Caco-2 (cell line): ENCODE measurements at regions not wholly inside any gene's neighbourhood (a gene's known extent, or its start where the extent isn't known, plus 50 kb on each side); places are given as distances from the start of the nearest gene placed in this dataset.

Experiments used
- BruUV-seq: library from RNA; stranded (reverse); fragments of 400-500 nt; replicated peaks from 2 replicates; lab custom pipeline; 2021; lab: Mats Ljungman, UMichigan
- CTCF ChIA-PET: fragments of 300-600 bp; sonication (Branson Sonifier 250); formaldehyde crosslinking; loops from one replicate; lab custom pipeline; 2022; ENCODE audit warnings: antibody characterized with exemption; lab: Charles Lee
- POLR2A ChIA-PET: fragments of 300-600 bp; sonication (Branson Sonifier 250); formaldehyde crosslinking; loops from one replicate; lab custom pipeline; 2022; ENCODE audit warnings: antibody characterized with exemption; lab: Charles Lee
- DNase-seq, 2 experiments: peaks; one replicate each; pipeline versions ENCODE4 v3.0.0 to v3.0.0-alpha.2; 2020 to 2022
- H3K27me3 ChIP-seq: replicated peaks from 2 replicates; pipeline ENCODE4 v1.6.0; 2011; ENCODE audit warnings: low read length; ENCODE audit not compliant: control insufficient read depth, insufficient read depth
- H3K36me3 ChIP-seq: 2 replicates; pipeline ENCODE4 v1.5.1; 2011; ENCODE audit warnings: low read length; ENCODE audit not compliant: control insufficient read depth, insufficient read depth
- H3K4me1 ChIP-seq: fragments of 250-450 bp; sonication (Bioruptor Pico); 2 replicates; pipeline ENCODE4 v1.5.1; 2020; ENCODE audit warnings: mild to moderate bottlenecking
- H3K4me3 ChIP-seq: 2 replicates; pipeline ENCODE4 v1.5.1; 2011; ENCODE audit warnings: low read depth, mild to moderate bottlenecking, control low read depth, low read length
- H3K9me3 ChIP-seq: fragments of 250-450 bp; sonication (Bioruptor Pico); 2 replicates; pipeline ENCODE4 v1.5.1; 2020; ENCODE audit warnings: mild to moderate bottlenecking, moderate library complexity
- H3K27ac Mint-ChIP-seq: one replicate; pipeline ENCODE4 v1.8.0; 2022; ENCODE audit warnings: mixed read lengths; ENCODE audit not compliant: unreplicated experiment
- H3K27me3 Mint-ChIP-seq: one replicate; pipeline ENCODE4 v1.8.0; 2022; ENCODE audit warnings: mixed read lengths; ENCODE audit not compliant: insufficient read depth, unreplicated experiment
- H3K36me3 Mint-ChIP-seq: one replicate; pipeline ENCODE4 v1.8.0; 2022; ENCODE audit warnings: mild to moderate bottlenecking, mixed read lengths; ENCODE audit not compliant: insufficient read depth, unreplicated experiment
- H3K4me1 Mint-ChIP-seq: one replicate; pipeline ENCODE4 v1.8.0; 2022; ENCODE audit warnings: low read depth, mixed read lengths; ENCODE audit not compliant: unreplicated experiment
- H3K4me3 Mint-ChIP-seq: one replicate; pipeline ENCODE4 v1.8.0; 2022; ENCODE audit warnings: mild to moderate bottlenecking, moderate library complexity, mixed read lengths; ENCODE audit not compliant: unreplicated experiment
- H3K9me3 Mint-ChIP-seq: one replicate; pipeline ENCODE4 v1.8.0; 2022; ENCODE audit warnings: mixed read lengths; ENCODE audit not compliant: unreplicated experiment
- intact Hi-C: fragments of 100-400 bp; cut with micrococcal nuclease; formaldehyde crosslinking; loops from one replicate; pipeline ENCODE4 v1.10.0; 2022; ENCODE audit not compliant: unreplicated experiment
- TF ChIP-seq, protein P1 (sequence below), 2 experiments: fragments of 200-600 bp in 1 of 2; IDR thresholded peaks; 1 replicate in 1 of 2; 2 replicates in 1 of 2; pipeline versions ENCODE4 v1.5.1 to v1.8.0; 2011 to 2022; ENCODE audit warnings: antibody characterized with exemption in 1 of 2, control low read depth in 1 of 2, inconsistent platforms in 1 of 2, low read depth in 1 of 2, low read length in 1 of 2, mild to moderate bottlenecking in 1 of 2, moderate library complexity in 1 of 2; ENCODE audit not compliant: insufficient read depth in 1 of 2, severe bottlenecking in 1 of 2, unreplicated experiment in 1 of 2

DNA sequence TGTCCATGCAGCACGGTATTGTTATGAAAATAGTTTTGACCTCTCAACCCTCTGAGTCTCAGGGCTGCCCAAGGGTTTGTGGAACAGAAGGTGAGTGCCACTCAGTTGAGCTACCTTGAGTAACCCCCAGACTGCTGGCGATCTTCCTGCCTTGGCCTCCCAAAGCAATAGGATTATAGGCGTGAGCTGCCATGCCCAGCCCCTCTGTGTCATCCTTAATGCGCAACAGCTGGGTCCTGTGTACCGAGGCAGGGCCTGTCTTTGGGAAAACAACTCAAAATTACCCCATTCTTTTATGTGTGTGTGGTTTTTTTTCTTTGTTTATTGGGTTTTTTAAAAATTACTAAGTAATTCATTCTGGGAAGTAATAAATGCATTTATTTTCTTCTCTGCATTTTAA, 78.3 kb upstream of the TPM1 start:
- H3K27ac Mint-ChIP-seq: no peak overlapping the region
- POLR2A ChIA-PET: interaction anchor here (0.6 kb wide), 1 partner anchor 533 kb away, joined by 3 read pairs; no protein-coding TSS in a partner anchor
- no peaks in the 10 kb centered on the region for H3K9me3 Mint-ChIP-seq
- no peaks in the 10 kb centered on the region for H3K27me3 ChIP-seq
- H3K4me3 Mint-ChIP-seq: no peak overlapping the region
- no peaks in the 10 kb centered on the region for H3K36me3 ChIP-seq
- no peaks in the 10 kb centered on the region for H3K27me3 Mint-ChIP-seq
- no peaks in the 10 kb centered on the region for H3K4me1 ChIP-seq
- no peaks in the 10 kb centered on the region for H3K4me1 Mint-ChIP-seq
- intact Hi-C loops: no loop called here
- CTCF ChIA-PET: no interaction called here
- BruUV-seq: no TSS peak
- no peaks in the 10 kb centered on the region for H3K36me3 Mint-ChIP-seq
- TF ChIP-seq, protein P1, sequence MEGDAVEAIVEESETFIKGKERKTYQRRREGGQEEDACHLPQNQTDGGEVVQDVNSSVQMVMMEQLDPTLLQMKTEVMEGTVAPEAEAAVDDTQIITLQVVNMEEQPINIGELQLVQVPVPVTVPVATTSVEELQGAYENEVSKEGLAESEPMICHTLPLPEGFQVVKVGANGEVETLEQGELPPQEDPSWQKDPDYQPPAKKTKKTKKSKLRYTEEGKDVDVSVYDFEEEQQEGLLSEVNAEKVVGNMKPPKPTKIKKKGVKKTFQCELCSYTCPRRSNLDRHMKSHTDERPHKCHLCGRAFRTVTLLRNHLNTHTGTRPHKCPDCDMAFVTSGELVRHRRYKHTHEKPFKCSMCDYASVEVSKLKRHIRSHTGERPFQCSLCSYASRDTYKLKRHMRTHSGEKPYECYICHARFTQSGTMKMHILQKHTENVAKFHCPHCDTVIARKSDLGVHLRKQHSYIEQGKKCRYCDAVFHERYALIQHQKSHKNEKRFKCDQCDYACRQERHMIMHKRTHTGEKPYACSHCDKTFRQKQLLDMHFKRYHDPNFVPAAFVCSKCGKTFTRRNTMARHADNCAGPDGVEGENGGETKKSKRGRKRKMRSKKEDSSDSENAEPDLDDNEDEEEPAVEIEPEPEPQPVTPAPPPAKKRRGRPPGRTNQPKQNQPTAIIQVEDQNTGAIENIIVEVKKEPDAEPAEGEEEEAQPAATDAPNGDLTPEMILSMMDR (IDR thresholded peaks at IDR 0.05; ENCODE audit: insufficient read depth in 1 of 2, low read depth in 1 of 2, low read length in 1 of 2, severe bottlenecking in 1 of 2, unreplicated experiment in 1 of 2): no peak
- no peaks in the 10 kb centered on the region for H3K9me3 ChIP-seq
- no peak for DNase-seq
- no peak overlapping the region for H3K4me3 ChIP-seq

DNA sequence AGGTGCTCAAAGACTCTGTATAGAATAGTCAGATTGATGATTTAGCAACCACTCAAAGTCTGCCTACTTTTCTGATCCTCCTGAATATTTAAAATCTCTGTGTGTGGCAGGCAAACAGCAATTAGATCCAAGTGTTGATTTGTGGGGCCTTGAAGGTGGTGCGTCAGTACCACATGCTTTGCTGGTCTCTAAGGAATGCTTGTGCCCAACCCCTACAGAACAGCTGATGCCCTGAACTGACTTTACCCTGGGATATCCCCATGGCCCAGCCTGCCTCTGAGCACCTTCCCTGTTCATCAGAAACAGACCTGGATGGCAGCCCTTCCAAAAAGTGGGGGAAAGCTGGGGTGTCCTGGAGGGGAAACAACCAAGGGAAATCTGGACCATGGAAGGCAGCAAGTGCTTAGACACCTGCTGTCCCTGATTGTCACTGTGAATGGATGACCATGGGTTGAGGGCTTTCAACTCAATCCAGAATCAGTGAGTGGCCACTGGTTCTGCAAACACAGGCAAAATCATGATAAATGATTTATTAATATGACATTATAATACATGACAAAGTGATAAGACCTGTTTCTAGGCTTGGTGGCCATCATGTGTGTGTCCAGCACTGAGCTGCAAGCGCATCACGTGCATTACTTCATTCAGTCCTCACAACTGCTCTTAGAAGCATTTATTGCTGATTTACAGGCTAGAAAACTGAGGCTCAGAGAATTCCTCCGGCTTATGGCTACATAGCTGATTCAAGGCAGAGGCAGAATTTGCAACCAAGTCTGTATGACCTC, 76.1 kb upstream of the TPM1 start:
- Histone ChIP-seq H3K4me3 (no peak overlapping the region), H3K9me3 (no peaks in the 10 kb centered on the region), H3K36me3 (no peaks in the 10 kb centered on the region), H3K27me3 (no peaks in the 10 kb centered on the region), H3K4me1 (no peaks in the 10 kb centered on the region)
- ChIA-PET CTCF (no interaction called here), POLR2A (no interaction called here)
- no peaks in the 10 kb centered on the region for H3K27me3 Mint-ChIP-seq
- TF ChIP-seq, protein P1 (IDR thresholded peaks at IDR 0.05; ENCODE audit: insufficient read depth in 1 of 2, low read depth in 1 of 2, low read length in 1 of 2, severe bottlenecking in 1 of 2, unreplicated experiment in 1 of 2): no peak
- BruUV-seq: no TSS peak
- intact Hi-C loops: no loop called here
- H3K27ac Mint-ChIP-seq: no peak overlapping the region
- no peak for DNase-seq
- H3K36me3 Mint-ChIP-seq: no peaks in the 10 kb centered on the region
- no peaks in the 10 kb centered on the region for H3K4me1 Mint-ChIP-seq
- H3K9me3 Mint-ChIP-seq: no peaks in the 10 kb centered on the region
- no peak overlapping the region for H3K4me3 Mint-ChIP-seq

DNA sequence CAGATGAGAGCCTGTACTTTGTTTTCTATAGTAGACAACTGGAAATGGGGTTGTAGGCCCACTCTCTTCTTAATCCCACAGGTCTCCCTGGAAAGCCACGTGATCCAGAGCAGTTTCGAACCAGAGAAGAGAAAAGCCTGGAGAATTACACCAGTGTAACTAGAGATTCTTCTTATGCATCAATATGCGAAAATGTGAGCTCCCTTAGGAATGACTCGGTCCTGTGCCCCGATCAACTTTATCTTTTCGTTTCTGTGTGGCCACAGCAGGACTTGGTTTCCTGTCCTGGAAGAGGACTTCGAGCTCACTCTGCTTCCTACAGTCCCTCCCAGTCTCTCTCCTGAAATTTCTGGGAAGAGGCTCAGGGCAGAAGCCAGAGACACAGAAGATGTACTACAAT, 73.8 kb upstream of the TPM1 start:
- no peak overlapping the region for H3K27ac Mint-ChIP-seq
- intact Hi-C loops: no loop called here
- no peak for DNase-seq
- ChIA-PET CTCF (interaction anchor here (0.5 kb wide), 1 partner anchor 226 kb away, joined by 3 read pairs; no protein-coding TSS in a partner anchor), POLR2A (no interaction called here)
- H3K36me3 Mint-ChIP-seq: no peaks in the 10 kb centered on the region
- H3K4me1 Mint-ChIP-seq: no peaks in the 10 kb centered on the region
- Histone ChIP-seq H3K9me3 (no peaks in the 10 kb centered on the region), H3K27me3 (no peaks in the 10 kb centered on the region), H3K4me3 (no peak overlapping the region), H3K4me1 (no peaks in the 10 kb centered on the region), H3K36me3 (no peaks in the 10 kb centered on the region)
- no peak overlapping the region for H3K4me3 Mint-ChIP-seq
- H3K9me3 Mint-ChIP-seq: no peaks in the 10 kb centered on the region
- BruUV-seq: no TSS peak
- H3K27me3 Mint-ChIP-seq: no peaks in the 10 kb centered on the region
- TF ChIP-seq, protein P1 (IDR thresholded peaks at IDR 0.05; ENCODE audit: insufficient read depth in 1 of 2, low read depth in 1 of 2, low read length in 1 of 2, severe bottlenecking in 1 of 2, unreplicated experiment in 1 of 2): no peak
